ENCODE measurements at regions not wholly inside any gene's neighbourhood (a gene's known extent, or its start where the extent isn't known, plus 50 kb on each side); places are given as distances from the start of the nearest gene placed in this dataset.

- no peak for TF ChIP-seq CTCF (conservative IDR thresholded peaks at IDR 0.05)
- Mint-ChIP-seq H3K9me3 (peaks cover 30% of the 10 kb centered on the region), H3K4me1 (no peaks in the 10 kb centered on the region), H3K27ac (no peak overlapping the region), H3K27me3 (ENCODE audit: insufficient read depth) (peaks cover 4% of the 10 kb centered on the region), H3K36me3 (ENCODE audit: low read depth) (peaks cover 3% of the 10 kb centered on the region), H3K4me3 (no peak overlapping the region)
- Histone ChIP-seq H3K27ac (ENCODE audit: low read depth, low read length) (no peak overlapping the region), H3K27me3 (ENCODE audit: control insufficient read depth, insufficient read depth, low read length, poor library complexity, severe bottlenecking) (no peaks in the 10 kb centered on the region), H3K9ac (ENCODE audit: extremely low read depth, low read length, poor library complexity, severe bottlenecking) (no peak overlapping the region), H3K4me3 (ENCODE audit: low read length) (no peak overlapping the region), H3K36me3 (ENCODE audit: control insufficient read depth, insufficient read depth, low read length) (no peaks in the 10 kb centered on the region), H3K9me3 (ENCODE audit: control insufficient read depth, low read length) (peaks cover 25% of the 10 kb centered on the region), H3K4me1 (ENCODE audit: control insufficient read depth, insufficient read depth, low read length) (no peaks in the 10 kb centered on the region)
- no peak for DNase-seq
Measured at GRCh38 chr2:111626865-111627163, 257.2 kb downstream of the ANAPC1 start.

- Histone ChIP-seq H3K4me3 (ENCODE audit: low read length) (no peak overlapping the region), H3K27ac (ENCODE audit: low read depth, low read length) (no peak overlapping the region), H3K9ac (ENCODE audit: extremely low read depth, low read length, poor library complexity, severe bottlenecking) (no peak overlapping the region), H3K4me1 (ENCODE audit: control insufficient read depth, insufficient read depth, low read length) (no peaks in the 10 kb centered on the region), H3K9me3 (ENCODE audit: control insufficient read depth, low read length) (peaks cover 25% of the 10 kb centered on the region), H3K36me3 (ENCODE audit: control insufficient read depth, insufficient read depth, low read length) (no peaks in the 10 kb centered on the region), H3K27me3 (ENCODE audit: control insufficient read depth, insufficient read depth, low read length, poor library complexity, severe bottlenecking) (no peaks in the 10 kb centered on the region)
- Mint-ChIP-seq H3K27me3 (ENCODE audit: insufficient read depth) (peaks cover 4% of the 10 kb centered on the region), H3K9me3 (peaks cover 30% of the 10 kb centered on the region), H3K36me3 (ENCODE audit: low read depth) (peaks cover 3% of the 10 kb centered on the region), H3K4me3 (no peak overlapping the region), H3K4me1 (no peaks in the 10 kb centered on the region), H3K27ac (no peak overlapping the region)
- DNase-seq = no peak
- no peak for TF ChIP-seq CTCF (conservative IDR thresholded peaks at IDR 0.05)
- WGBS, 2 experiments (ENCODE audit: insufficient coverage in 1 of 2, insufficient read length in 1 of 2) = 89% methylated on average over 3 of the region's 5 CpGs; no CpG with 5 or more reads in 1 of the 2 experiments
Measured at GRCh38 chr2:111627256-111627655, 256.7 kb downstream of the ANAPC1 start.

GRCh38 chr2:111628221-111628620, 255.8 kb downstream of the ANAPC1 start:
- no peak for TF ChIP-seq CTCF (conservative IDR thresholded peaks at IDR 0.05)
- Mint-ChIP-seq H3K27me3 (ENCODE audit: insufficient read depth) (peaks cover 5% of the 10 kb centered on the region), H3K9me3 (peaks cover 30% of the 10 kb centered on the region), H3K36me3 (ENCODE audit: low read depth) (peaks cover 3% of the 10 kb centered on the region), H3K4me1 (no peaks in the 10 kb centered on the region), H3K4me3 (no peak overlapping the region), H3K27ac (no peak overlapping the region)
- H3K9ac ChIP-seq (ENCODE audit: extremely low read depth, low read length, poor library complexity, severe bottlenecking) = no peak overlapping the region
- H3K4me3 ChIP-seq (ENCODE audit: low read length) = no peak overlapping the region
- peaks cover 25% of the 10 kb centered on the region for H3K9me3 ChIP-seq (ENCODE audit: control insufficient read depth, low read length)
- DNase-seq = no peak
- H3K4me1 ChIP-seq (ENCODE audit: control insufficient read depth, insufficient read depth, low read length) = no peaks in the 10 kb centered on the region
- H3K27me3 ChIP-seq (ENCODE audit: control insufficient read depth, insufficient read depth, low read length, poor library complexity, severe bottlenecking) = no peaks in the 10 kb centered on the region
- H3K27ac ChIP-seq (ENCODE audit: low read depth, low read length) = no peak overlapping the region
- no CpG with 5 or more reads among the region's 1 CpG for WGBS, 2 experiments (ENCODE audit: insufficient coverage in 1 of 2, insufficient read length in 1 of 2)
- no peaks in the 10 kb centered on the region for H3K36me3 ChIP-seq (ENCODE audit: control insufficient read depth, insufficient read depth, low read length)
